ENCODE measurements at regions not wholly inside any gene's neighbourhood (a gene's known extent, or its start where the extent isn't known, plus 50 kb on each side); places are given as distances from the start of the nearest gene placed in this dataset.

GRCh38 chr3:67875338-67875737, 220.9 kb upstream of the SUCLG2 start:
- TF ChIP-seq REST (IDR thresholded peaks at IDR 0.05; ENCODE audit: insufficient read depth in 1 of 2, low read depth in 2 of 2, low read length in 2 of 2) (no peak), POLR2AphosphoS5 (IDR thresholded peaks at IDR 0.05; ENCODE audit: low read depth, low read length) (no peak), SIN3A (IDR thresholded peaks at IDR 0.05; ENCODE audit: borderline replicate concordance, insufficient read depth, low read length) (no peak)
